ENCODE measurements at regions not wholly inside any gene's neighbourhood (a gene's known extent, or its start where the extent isn't known, plus 50 kb on each side); places are given as distances from the start of the nearest gene placed in this dataset.

DNA sequence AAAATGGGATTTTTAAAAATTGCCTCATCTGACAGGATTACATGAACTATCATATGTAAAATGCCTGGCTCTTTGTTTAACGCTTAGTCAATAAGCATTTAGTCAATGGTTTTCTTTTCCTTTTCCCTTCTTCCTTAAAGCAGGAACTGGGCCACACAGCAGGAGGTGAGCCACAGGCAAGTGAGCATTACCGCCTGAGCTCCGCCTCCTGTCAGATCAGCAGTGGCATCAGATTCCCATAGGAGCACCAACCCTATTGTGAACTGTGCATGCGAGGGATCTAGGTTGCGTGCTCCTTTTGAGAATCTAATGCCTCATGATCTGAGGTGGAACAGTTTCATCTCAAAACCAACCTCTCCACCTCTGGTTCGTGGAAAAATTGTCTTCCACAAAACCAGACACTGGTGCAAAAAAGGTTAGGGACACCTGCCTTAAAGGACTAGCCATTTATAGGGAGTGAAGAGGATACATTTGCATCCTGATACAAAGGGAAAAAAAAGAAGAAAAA, 306.1 kb downstream of the FBXW7 start (continued):
- TF ChIP-seq BHLHE40 (IDR thresholded peaks at IDR 0.05; ENCODE audit: borderline replicate concordance in 1 of 2, low read depth in 2 of 2, low read length in 1 of 2), result no peak
- no peak for TF ChIP-seq EGR1 (IDR thresholded peaks at IDR 0.05; ENCODE audit: borderline replicate concordance in 1 of 2, low read depth in 2 of 2, low read length in 2 of 2)
- TF ChIP-seq HCFC1 (IDR thresholded peaks at IDR 0.05; ENCODE audit: low read length), result no peak
- TF ChIP-seq SMC3 (IDR thresholded peaks at IDR 0.05; ENCODE audit: borderline replicate concordance, low read length), result no peak
- TF ChIP-seq, protein P1, sequence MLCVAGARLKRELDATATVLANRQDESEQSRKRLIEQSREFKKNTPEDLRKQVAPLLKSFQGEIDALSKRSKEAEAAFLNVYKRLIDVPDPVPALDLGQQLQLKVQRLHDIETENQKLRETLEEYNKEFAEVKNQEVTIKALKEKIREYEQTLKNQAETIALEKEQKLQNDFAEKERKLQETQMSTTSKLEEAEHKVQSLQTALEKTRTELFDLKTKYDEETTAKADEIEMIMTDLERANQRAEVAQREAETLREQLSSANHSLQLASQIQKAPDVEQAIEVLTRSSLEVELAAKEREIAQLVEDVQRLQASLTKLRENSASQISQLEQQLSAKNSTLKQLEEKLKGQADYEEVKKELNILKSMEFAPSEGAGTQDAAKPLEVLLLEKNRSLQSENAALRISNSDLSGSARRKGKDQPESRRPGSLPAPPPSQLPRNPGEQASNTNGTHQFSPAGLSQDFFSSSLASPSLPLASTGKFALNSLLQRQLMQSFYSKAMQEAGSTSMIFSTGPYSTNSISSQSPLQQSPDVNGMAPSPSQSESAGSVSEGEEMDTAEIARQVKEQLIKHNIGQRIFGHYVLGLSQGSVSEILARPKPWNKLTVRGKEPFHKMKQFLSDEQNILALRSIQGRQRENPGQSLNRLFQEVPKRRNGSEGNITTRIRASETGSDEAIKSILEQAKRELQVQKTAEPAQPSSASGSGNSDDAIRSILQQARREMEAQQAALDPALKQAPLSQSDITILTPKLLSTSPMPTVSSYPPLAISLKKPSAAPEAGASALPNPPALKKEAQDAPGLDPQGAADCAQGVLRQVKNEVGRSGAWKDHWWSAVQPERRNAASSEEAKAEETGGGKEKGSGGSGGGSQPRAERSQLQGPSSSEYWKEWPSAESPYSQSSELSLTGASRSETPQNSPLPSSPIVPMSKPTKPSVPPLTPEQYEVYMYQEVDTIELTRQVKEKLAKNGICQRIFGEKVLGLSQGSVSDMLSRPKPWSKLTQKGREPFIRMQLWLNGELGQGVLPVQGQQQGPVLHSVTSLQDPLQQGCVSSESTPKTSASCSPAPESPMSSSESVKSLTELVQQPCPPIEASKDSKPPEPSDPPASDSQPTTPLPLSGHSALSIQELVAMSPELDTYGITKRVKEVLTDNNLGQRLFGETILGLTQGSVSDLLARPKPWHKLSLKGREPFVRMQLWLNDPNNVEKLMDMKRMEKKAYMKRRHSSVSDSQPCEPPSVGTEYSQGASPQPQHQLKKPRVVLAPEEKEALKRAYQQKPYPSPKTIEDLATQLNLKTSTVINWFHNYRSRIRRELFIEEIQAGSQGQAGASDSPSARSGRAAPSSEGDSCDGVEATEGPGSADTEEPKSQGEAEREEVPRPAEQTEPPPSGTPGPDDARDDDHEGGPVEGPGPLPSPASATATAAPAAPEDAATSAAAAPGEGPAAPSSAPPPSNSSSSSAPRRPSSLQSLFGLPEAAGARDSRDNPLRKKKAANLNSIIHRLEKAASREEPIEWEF (IDR thresholded peaks at IDR 0.05; ENCODE audit: insufficient replicate concordance, low read depth, low read length), result no peak

DNA sequence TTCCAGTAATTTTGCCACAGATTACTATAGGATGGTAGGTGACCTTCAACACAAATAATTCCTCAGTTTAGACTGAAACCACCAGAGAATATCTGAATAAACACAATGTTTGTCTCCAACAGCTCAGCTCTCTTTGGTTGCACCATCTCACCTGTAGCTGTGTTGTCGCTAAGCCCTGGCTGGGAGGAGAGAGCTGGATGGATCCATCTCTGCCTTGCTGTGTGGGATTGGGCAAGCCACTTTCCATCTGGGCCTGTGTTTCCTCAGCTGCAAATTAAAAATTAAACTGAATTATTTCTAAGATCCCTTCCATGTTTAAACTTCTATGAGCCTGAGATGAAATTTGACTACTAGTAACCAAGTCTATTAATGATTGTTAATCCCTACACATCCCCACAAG, 310.2 kb downstream of the FBXW7 start:
- H3K27ac ChIP-seq (ENCODE audit: control insufficient read depth, insufficient read depth), result no peak overlapping the region
- FAIRE-seq (no peak), DNase-seq (ENCODE audit: low read depth, low spot score) (no peak), ATAC-seq (no peak)
- H3K4me3 ChIP-seq, result no peak overlapping the region
- ChIA-PET POLR2A (no interaction called here), CTCF (no interaction called here), RAD21 (ENCODE audit: unreplicated experiment) (no interaction called here), SMC1A (ENCODE audit: uncharacterized antibody, unreplicated experiment) (interaction anchor here (0.6 to 1.6 kb wide), 3 partner anchors 15 to 183 kb away, joined by 4 to 5 read pairs (median 5); no protein-coding TSS in a partner anchor)
- no peak overlapping the region for H3K4me2 ChIP-seq (ENCODE audit: control insufficient read depth, insufficient read depth)
- H4K20me1 ChIP-seq (ENCODE audit: control insufficient read depth, insufficient read depth), result no peaks in the 10 kb centered on the region
- no peak overlapping the region for H3K9ac ChIP-seq (ENCODE audit: control insufficient read depth, insufficient read depth, low read length)
- intact Hi-C loops (cut with micrococcal nuclease; ENCODE audit: unreplicated experiment) (no loop called here), in situ Hi-C loops (cut with MboI) (no loop called here)
- H3K4me1 ChIP-seq (ENCODE audit: control insufficient read depth, insufficient read depth, low read length), result no peaks in the 10 kb centered on the region
- no peaks in the 10 kb centered on the region for H3K79me2 ChIP-seq (ENCODE audit: control insufficient read depth, insufficient read depth, low read length)
- H3K27me3 ChIP-seq (replicated peaks in 1 of 2; ENCODE audit: control insufficient read depth in 2 of 2, insufficient read depth in 2 of 2, low read length in 1 of 2), result no peaks in the 10 kb centered on the region
- 85% methylated on average over 1 of the region's 1 CpG for WGBS (ENCODE audit: insufficient coverage, insufficient replicate concordance, low lambda C conversion rate, missing lambda C conversion rate)
- H2AFZ ChIP-seq (ENCODE audit: control insufficient read depth, low read depth, low read length), result no peak overlapping the region
- no peaks in the 10 kb centered on the region for H3K36me3 ChIP-seq (ENCODE audit: control insufficient read depth in 2 of 2, insufficient read depth in 2 of 2, low read length in 1 of 2)
- no TSS peak for BruUV-seq (replicated peaks)
- H3K9me3 ChIP-seq (replicated peaks; ENCODE audit: control insufficient read depth, insufficient read depth, low read length), result no peaks in the 10 kb centered on the region; the same call in 2 of the 3 replicates
- TF ChIP-seq POLR2A (IDR thresholded peaks at IDR 0.05; ENCODE audit: low read depth, low read length), result no peak
- TF ChIP-seq BRCA1 (IDR thresholded peaks at IDR 0.05; ENCODE audit: low read depth, low read length), result no peak
- TF ChIP-seq, protein P2, sequence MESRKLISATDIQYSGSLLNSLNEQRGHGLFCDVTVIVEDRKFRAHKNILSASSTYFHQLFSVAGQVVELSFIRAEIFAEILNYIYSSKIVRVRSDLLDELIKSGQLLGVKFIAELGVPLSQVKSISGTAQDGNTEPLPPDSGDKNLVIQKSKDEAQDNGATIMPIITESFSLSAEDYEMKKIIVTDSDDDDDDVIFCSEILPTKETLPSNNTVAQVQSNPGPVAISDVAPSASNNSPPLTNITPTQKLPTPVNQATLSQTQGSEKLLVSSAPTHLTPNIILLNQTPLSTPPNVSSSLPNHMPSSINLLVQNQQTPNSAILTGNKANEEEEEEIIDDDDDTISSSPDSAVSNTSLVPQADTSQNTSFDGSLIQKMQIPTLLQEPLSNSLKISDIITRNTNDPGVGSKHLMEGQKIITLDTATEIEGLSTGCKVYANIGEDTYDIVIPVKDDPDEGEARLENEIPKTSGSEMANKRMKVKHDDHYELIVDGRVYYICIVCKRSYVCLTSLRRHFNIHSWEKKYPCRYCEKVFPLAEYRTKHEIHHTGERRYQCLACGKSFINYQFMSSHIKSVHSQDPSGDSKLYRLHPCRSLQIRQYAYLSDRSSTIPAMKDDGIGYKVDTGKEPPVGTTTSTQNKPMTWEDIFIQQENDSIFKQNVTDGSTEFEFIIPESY (IDR thresholded peaks at IDR 0.05), result no peak
- TF ChIP-seq, protein P3, sequence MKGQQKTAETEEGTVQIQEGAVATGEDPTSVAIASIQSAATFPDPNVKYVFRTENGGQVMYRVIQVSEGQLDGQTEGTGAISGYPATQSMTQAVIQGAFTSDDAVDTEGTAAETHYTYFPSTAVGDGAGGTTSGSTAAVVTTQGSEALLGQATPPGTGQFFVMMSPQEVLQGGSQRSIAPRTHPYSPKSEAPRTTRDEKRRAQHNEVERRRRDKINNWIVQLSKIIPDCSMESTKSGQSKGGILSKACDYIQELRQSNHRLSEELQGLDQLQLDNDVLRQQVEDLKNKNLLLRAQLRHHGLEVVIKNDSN (IDR thresholded peaks at IDR 0.05; ENCODE audit: borderline replicate concordance, extremely low read length, insufficient read depth, low read depth, low read length), result no peak
- no peak for TF ChIP-seq ZBTB11 (CRISPR knock-in tag; IDR thresholded peaks at IDR 0.05)
- no peak for TF ChIP-seq TCF7 (IDR thresholded peaks at IDR 0.05; ENCODE audit: borderline replicate concordance)

Data from GM12878 (cell line).